Muscle of arm (tissue), 1 donor: ENCODE measurements at regions not wholly inside any gene's neighbourhood (a gene's known extent, or its start where the extent isn't known, plus 50 kb on each side); places are given as distances from the start of the nearest gene placed in this dataset.
"Not testable (repeated sequence)": the region's sequence is repeated elsewhere in the genome, so short reads cannot be mapped to it uniquely, and the experiment has no call there.

Experiments used
- DNase-seq: peaks from one replicate; pipeline ENCODE4 v3.0.0-alpha.2; 2013

DNA sequence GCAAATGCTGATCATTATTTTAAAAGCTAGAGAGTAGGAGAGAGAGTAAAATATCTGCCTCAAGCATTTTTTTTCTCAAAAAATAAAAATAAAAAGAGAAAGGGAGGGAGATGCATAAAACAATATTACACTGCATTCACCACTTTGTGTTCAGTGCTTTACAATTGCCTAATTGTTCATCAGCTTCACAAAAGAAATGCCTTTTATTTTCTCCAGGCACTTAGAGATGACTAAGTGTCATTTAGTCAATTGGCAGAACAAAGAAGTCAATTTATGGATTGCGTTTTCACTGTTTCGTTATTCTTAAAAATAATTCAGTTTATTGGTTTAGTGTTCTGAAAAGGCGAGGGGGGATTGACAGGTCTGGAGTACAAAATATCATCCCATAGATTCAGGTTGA lies 232.5 kb upstream of the CCNH start:
- DNase-seq, result no peak

DNA sequence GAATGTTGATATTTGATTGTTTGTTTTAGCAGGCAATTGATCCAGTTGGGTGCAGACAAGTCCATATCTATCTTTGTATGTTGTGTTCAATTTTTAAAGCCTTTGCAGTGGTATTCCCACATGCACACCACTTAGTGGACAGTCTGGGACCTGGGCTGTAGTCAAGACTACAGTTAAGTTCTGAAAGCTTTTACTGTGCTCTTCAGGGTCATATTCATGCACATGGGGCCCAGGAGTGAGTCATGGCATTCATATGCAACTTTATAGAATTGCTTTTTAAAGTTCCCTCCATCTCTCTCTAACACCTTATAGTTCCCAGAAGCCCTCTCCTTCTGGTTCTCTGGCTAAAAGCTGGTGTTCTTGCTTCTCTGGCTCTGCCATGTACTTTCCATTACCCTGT lies 228.2 kb upstream of the CCNH start:
- DNase-seq, result no peak

DNA sequence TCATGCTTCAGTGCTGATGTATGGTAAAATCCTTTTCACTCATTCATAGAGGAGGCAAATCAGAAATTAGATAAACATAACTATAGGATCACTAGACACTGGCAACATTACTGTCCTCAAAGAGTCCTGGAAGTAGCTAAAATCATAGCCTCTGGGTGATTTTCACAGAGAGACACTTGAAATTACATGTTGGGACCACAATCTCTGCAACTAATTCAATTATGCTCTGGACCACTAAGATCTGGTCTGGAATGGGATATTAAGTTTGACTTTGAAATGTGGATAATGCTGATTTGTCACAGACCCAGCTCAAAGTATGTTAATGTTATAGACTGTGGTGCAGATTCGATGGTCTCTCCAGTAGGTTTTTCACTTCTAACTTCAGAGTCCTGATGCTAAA lies 214.6 kb upstream of the CCNH start:
- DNase-seq, result no peak

- DNase-seq, result no peak
Measured at GRCh38 chr5:87608385-87608784, 195.7 kb upstream of the CCNH start.

DNA sequence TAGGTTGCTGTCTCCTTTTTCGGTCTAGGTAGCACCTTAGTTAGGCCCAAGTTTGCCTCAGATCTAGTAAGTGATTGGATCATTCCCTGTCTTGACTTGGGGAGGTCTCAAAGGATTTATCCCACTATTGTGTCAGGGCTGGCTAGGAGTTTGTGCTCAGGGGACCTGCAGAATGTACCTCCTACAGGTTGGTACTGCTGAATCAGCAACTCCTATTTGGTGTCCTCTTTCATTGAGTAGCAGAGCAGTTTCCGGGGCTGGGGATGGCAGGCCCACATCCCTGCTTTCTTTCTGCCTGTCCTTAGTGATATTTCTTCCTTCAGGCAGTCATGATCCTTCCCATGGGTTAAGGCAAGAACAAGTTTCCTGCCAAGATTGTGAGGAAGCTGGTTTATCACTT lies 192.9 kb upstream of the CCNH start:
- no peak for DNase-seq

DNA sequence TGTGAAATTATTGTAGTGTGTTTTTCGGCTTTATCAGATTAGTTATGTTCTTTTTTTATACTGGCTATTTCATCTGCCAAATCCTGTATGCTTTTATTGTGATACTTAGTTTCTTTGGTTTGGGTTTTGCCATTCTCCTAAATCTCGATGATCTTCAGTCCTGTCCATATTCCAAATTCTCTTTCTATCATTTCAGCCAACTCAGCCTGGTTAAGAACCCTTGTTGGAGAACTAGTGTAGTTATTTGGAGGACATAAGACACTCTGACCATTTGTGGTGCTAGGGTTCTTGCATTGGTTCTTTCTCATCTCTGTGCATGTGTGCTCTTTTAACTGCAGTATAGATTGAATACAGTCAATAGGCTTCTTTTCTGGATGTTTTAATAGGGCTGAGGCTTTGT lies 187.0 kb upstream of the CCNH start:
- DNase-seq, result no peak

DNA sequence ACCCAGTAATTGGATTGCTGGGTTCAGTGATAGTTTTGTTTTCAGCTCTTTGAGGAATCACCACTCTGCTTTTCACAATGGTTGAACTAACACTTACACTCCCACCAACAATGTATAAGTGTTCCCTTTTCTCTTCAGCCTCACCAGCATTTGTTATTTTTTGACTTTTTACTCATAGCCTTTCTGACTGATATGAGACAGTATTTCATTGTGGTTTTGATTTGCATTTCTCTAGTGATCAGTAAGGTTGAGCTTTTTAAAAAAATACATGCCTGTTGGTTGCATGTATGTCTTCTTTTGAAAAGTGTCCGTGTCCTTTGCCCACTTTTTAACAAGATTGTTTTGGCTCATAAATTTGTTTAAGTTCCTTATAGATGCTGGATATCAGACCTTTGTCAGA lies 185.7 kb upstream of the CCNH start:
- DNase-seq, result no peak

DNA sequence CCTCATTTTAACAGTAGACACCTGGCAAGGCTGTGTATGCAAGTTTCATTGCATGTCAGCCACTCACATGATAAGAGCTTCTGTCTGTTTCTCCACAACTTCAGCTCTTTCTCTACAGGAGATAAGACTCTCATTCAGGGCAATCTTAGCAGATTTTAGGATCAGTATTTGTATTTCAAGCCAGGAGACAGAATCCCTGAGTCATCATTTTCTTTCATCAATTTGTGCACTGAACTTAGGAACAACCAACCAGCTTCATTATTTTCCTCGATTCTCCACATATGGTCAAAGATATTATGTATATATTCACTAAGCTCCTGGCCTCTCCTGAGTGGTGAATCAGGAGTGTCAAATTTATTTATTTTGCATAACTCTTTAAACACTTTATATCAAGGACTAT lies 181.8 kb upstream of the CCNH start:
- DNase-seq, result no peak

- DNase-seq, result no peak
Measured at GRCh38 chr5:87589587-87589986, 176.9 kb upstream of the CCNH start.

DNA sequence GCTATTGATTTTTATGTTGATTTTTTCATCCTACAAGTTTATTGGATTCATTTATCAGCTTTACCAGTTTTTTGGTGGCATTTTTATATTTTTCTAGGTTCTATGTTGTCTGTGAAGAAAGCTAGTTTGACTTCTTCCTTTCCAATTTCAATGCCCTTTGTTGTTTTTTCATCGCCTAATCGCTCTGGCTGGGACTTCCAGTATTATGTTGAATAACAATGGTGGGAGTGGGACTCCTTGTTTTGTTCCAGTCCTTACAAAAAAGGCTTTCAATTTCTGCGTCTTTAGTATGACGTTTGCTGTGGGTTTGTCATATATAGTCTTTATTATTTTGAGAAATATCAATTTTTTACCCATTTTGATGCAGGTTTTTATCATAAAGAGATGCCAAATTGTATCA lies 175.6 kb upstream of the CCNH start:
- no peak for DNase-seq

DNA sequence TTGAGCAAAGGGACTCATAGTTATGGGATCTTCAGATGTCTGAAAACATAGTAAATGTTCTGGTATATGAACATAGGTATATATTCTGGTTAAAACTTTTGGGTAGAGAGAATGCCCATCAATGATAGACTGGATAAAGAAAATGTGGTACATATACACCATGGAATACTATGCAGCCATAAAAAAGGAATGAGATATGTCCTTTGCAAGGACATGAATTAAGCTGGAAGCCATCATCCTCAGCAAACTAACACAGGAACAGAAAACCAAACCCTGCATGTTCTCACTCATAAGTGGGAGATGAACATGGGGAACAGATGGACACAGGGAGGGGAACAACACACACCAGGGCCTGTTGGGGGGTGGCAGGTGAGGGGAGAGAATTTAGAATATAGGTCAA lies 171.0 kb upstream of the CCNH start:
- not testable (repeated sequence) for DNase-seq

GRCh38 chr5:87582149-87582548 lies 169.4 kb upstream of the CCNH start:
- no peak for DNase-seq

GRCh38 chr5:87581661-87582060 lies 168.9 kb upstream of the CCNH start:
- no peak for DNase-seq

GRCh38 chr5:87579678-87580077 lies 166.9 kb upstream of the CCNH start:
- no peak for DNase-seq

- DNase-seq, result no peak
Measured at GRCh38 chr5:87576867-87577266, 164.1 kb upstream of the CCNH start.

DNA sequence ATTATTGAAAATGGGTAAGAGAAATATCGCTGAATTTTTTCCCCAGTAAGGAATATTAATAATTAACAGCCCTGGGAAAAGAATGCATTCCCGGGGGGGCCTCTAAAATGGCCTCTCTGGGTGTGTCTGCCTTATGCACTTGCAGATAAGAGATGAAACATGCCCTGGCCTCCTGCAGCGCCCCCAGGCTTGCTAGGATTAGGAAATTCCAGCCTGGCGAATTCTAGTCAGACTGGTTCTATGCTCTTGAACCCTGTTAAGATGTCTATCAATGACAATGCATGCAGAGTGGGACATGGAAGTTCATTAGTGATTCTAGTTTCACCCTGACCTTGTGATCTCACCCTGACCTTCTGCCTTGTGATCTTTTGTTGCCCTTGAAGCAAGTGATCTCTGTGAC lies 163.6 kb upstream of the CCNH start:
- not testable (repeated sequence) for DNase-seq

GRCh38 chr5:87574106-87574505 lies 161.4 kb upstream of the CCNH start:
- no peak for DNase-seq

DNA sequence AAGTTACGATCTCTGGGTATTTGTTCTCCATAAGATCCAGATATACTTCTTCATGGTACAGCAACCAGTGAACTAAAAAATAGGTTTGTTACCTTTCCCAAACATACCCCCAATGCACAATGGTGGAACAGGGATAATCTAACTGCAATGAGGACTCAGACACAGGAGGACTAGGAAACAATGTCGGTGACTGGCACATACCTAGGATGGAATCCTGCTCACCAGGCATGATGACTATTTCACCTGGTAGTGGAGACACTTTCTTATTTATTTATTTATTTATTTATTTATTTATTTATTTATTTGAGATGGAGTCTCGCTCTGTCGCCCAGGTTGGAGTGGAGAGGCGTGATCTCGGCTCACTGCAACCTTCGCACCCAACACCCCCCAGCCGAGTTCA lies 159.9 kb upstream of the CCNH start:
- DNase-seq, result no peak

DNA sequence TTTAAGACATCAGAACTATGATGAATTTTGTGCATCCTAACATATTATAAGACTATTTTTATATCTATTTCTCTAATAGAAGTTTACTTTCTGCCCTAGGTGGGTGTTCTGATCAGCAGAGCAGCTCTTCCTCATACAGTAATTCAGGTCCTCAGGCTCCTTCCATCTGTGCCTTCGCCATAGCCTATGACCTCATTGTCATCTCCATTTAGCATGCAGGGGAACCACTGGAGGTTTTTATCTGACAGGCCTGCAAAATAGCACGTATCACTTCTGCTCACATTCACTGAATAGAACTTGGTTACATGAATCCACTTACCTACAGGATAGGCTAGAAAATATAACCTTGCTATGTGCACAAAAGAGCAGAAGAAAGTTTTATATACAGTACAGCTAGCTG lies 159.4 kb upstream of the CCNH start:
- no peak for DNase-seq

DNA sequence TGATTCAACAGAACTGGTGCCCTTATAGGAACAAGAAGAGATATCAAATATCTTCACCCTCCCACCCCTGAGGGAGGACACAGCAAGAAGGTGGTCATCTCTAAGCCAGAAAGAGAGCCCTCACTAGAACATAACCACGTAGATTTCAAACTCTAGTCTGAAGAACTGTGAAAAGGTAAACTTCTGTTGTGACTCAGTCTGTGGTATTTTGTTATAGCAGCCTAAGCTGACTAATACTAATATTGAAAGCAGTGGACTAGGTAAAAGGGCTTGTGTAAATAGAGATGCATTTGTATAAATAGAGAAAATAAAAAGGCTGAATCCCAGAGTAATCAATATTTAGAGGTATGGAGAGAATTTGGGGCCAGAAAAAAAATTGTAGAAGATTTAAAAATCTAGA lies 157.6 kb upstream of the CCNH start:
- no peak for DNase-seq

GRCh38 chr5:87562068-87562467 lies 149.3 kb upstream of the CCNH start:
- DNase-seq, result no peak

- DNase-seq, result no peak
Measured at GRCh38 chr5:87560528-87560927, 147.8 kb upstream of the CCNH start.

DNA sequence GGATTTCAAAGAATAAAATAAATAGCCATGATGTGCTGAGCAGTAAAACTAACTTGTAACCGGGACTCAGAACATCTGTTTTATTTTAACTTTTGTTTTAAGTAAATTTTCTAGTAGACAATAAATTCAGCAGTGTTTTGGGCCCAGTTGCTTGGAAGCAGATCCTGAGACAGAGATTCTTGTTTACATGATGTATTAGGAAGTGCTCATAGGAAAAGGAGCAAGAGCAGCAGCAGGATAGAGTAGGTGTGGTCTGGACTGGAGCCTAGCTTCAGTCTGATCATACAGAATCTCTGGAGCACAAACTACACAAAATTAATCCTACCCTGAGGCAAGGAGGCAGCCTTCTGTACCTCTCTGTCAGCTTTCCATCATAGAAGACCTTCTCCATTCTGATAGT lies 139.2 kb upstream of the CCNH start:
- DNase-seq, result peak; percentile 56

DNA sequence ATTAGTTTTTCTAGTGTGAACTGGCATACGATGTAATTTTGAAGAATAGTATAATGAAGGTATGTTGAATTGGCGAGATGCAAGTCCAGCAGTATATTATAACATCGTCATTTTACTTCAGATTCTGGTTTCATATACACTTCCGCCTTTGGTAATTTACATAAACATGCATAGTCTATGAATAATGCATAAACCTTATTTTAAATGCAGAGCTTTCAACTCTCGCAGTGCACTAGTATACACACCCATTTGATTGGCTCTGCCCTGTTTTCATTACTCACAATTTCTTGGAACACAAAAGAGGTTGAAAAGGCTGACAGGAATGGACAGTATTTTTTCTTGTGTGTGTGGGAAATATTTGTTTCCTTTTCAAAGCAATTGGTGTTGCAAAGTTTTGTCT lies 128.9 kb upstream of the CCNH start:
- peak; percentile 37 for DNase-seq

DNA sequence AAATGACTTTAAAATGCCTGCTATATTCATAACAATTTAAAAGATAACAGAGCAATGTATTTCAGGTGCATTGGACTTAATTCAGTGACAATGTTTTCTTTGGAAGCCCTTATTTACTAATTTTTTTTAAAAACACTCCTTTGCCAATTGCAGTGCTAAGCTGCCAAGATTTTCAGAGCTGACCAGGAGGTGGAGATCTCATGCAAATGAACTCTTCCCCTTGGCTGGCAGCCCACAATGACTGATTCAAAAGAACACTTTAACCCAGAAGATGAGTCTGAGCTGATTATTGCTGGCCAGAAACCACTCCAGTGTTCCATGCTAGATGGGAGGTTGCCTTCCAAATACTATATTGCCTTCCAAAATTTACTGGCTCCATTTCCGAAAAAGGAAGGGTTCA lies 128.3 kb upstream of the CCNH start:
- DNase-seq, result peak; percentile 88
